ENCODE measurements at regions not wholly inside any gene's neighbourhood (a gene's known extent, or its start where the extent isn't known, plus 50 kb on each side); places are given as distances from the start of the nearest gene placed in this dataset.

DNA sequence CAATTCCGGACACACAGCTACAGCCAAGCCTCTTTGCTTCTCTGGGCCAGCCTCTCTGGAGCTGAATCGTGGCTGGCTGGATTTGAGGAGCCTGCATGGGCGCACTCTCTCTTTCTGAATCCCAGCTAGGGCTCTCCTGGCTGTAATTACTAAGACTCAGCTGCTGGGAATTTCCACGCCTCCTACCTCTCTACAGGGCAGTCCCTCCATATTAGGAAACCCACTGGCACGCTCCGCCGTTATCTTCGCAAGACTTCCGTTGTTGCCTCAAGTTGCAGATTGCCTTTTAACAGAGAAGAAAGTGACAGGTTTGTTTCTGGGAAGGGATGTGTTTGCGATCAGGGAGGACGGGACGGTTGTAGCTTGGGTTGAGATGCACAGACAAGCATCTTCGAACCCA is 188.4 kb upstream of the NLRP1 start:
- ChIA-PET POLR2A (ENCODE audit: unreplicated experiment) (interaction anchor here (0.7 kb wide), 1 partner anchor 1808 kb away, joined by 3 read pairs; no protein-coding TSS in a partner anchor), CTCF (no interaction called here)
- H3K9me3 ChIP-seq (ENCODE audit: insufficient read depth, low read depth), result no peaks in the 10 kb centered on the region
- H3K4me3 ChIP-seq, result no peak overlapping the region
- TF ChIP-seq EZH2 (IDR thresholded peaks at IDR 0.05; ENCODE audit: low read depth), result no peak
- TF ChIP-seq, protein P1, sequence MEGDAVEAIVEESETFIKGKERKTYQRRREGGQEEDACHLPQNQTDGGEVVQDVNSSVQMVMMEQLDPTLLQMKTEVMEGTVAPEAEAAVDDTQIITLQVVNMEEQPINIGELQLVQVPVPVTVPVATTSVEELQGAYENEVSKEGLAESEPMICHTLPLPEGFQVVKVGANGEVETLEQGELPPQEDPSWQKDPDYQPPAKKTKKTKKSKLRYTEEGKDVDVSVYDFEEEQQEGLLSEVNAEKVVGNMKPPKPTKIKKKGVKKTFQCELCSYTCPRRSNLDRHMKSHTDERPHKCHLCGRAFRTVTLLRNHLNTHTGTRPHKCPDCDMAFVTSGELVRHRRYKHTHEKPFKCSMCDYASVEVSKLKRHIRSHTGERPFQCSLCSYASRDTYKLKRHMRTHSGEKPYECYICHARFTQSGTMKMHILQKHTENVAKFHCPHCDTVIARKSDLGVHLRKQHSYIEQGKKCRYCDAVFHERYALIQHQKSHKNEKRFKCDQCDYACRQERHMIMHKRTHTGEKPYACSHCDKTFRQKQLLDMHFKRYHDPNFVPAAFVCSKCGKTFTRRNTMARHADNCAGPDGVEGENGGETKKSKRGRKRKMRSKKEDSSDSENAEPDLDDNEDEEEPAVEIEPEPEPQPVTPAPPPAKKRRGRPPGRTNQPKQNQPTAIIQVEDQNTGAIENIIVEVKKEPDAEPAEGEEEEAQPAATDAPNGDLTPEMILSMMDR (conservative IDR thresholded peaks at IDR 0.05), result no peak
- intact Hi-C loops (cut with micrococcal nuclease; ENCODE audit: unreplicated experiment), result no loop called here
- H3K9me2 ChIP-seq (ENCODE audit: insufficient read depth), result no peaks in the 10 kb centered on the region
- no peak overlapping the region for H3K4me2 ChIP-seq
- H3K36me3 ChIP-seq (ENCODE audit: low read depth), result no peaks in the 10 kb centered on the region
- no peak overlapping the region for H2AFZ ChIP-seq
- no peak for DNase-seq
- no peaks in the 10 kb centered on the region; the same call in 1 of the 2 replicates for H4K20me1 ChIP-seq (ENCODE audit: insufficient read depth)
- no TSS peak for BruUV-seq (replicated peaks)
- H3K4me1 ChIP-seq (replicated peaks; ENCODE audit: insufficient read depth), result 0 out of 2 replicates have a peak, but pooled peaks cover 5% of the 10 kb centered on the region
- H3F3A ChIP-seq (ENCODE audit: insufficient read depth, low read depth), result no peaks in the 10 kb centered on the region
- no peak overlapping the region for H3K27ac ChIP-seq
- no peaks in the 10 kb centered on the region for H3K79me2 ChIP-seq (ENCODE audit: low read depth)
- H3K27me3 ChIP-seq (ENCODE audit: insufficient read depth, low read depth), result peaks cover 58% of the 10 kb centered on the region

GRCh38 chr17:5773816-5774360 is 189.6 kb upstream of the NLRP1 start:
- no peak for DNase-seq
- Histone ChIP-seq H3K27me3 (ENCODE audit: insufficient read depth, low read depth) (peaks cover 46% of the 10 kb centered on the region), H3K79me2 (ENCODE audit: low read depth) (no peaks in the 10 kb centered on the region), H3K27ac (no peak overlapping the region), H2AFZ (no peak overlapping the region), H3K9me2 (ENCODE audit: insufficient read depth) (no peaks in the 10 kb centered on the region), H3K36me3 (ENCODE audit: low read depth) (no peaks in the 10 kb centered on the region), H4K20me1 (ENCODE audit: insufficient read depth) (no peaks in the 10 kb centered on the region; the same call in 1 of the 2 replicates), H3K4me2 (no peak overlapping the region), H3K9me3 (ENCODE audit: insufficient read depth, low read depth) (no peaks in the 10 kb centered on the region), H3F3A (ENCODE audit: insufficient read depth, low read depth) (no peaks in the 10 kb centered on the region), H3K4me1 (replicated peaks; ENCODE audit: insufficient read depth) (0 out of 2 replicates have a peak, but pooled peaks cover 5% of the 10 kb centered on the region), H3K4me3 (no peak overlapping the region)
- POLR2A ChIA-PET (ENCODE audit: unreplicated experiment), result no interaction called here
- CTCF ChIA-PET, result no interaction called here
- no TSS peak for BruUV-seq (replicated peaks)
- TF ChIP-seq EZH2 (IDR thresholded peaks at IDR 0.05; ENCODE audit: low read depth), result no peak
- TF ChIP-seq, protein P1 (conservative IDR thresholded peaks at IDR 0.05), result no peak
- intact Hi-C loops (cut with micrococcal nuclease; ENCODE audit: unreplicated experiment), result no loop called here

GRCh38 chr17:5775098-5775497 is 190.8 kb upstream of the NLRP1 start:
- H3K79me2 ChIP-seq (ENCODE audit: low read depth), result no peaks in the 10 kb centered on the region
- H3K27me3 ChIP-seq (ENCODE audit: insufficient read depth, low read depth), result peaks cover 34% of the 10 kb centered on the region
- no peak for TF ChIP-seq EZH2 (IDR thresholded peaks at IDR 0.05; ENCODE audit: low read depth)
- TF ChIP-seq, protein P1 (conservative IDR thresholded peaks at IDR 0.05), result no peak
- H3F3A ChIP-seq (ENCODE audit: insufficient read depth, low read depth), result no peaks in the 10 kb centered on the region
- no peaks in the 10 kb centered on the region for H3K9me2 ChIP-seq (ENCODE audit: insufficient read depth)
- H4K20me1 ChIP-seq (ENCODE audit: insufficient read depth), result no peaks in the 10 kb centered on the region; the same call in 1 of the 2 replicates
- ChIA-PET CTCF (no interaction called here), POLR2A (ENCODE audit: unreplicated experiment) (no interaction called here)
- no peaks in the 10 kb centered on the region for H3K36me3 ChIP-seq (ENCODE audit: low read depth)
- DNase-seq, result no peak
- no peak overlapping the region for H3K4me3 ChIP-seq
- BruUV-seq (replicated peaks), result no TSS peak
- H3K27ac ChIP-seq, result no peak overlapping the region
- no peak overlapping the region for H2AFZ ChIP-seq
- H3K4me1 ChIP-seq (replicated peaks; ENCODE audit: insufficient read depth), result 0 out of 2 replicates have a peak, but pooled peaks cover 5% of the 10 kb centered on the region
- intact Hi-C loops (cut with micrococcal nuclease; ENCODE audit: unreplicated experiment), result no loop called here
- H3K9me3 ChIP-seq (ENCODE audit: insufficient read depth, low read depth), result no peaks in the 10 kb centered on the region
- no peak overlapping the region for H3K4me2 ChIP-seq
